Endodermal cell (in vitro differentiated cells): ENCODE measurements at regions not wholly inside any gene's neighbourhood (a gene's known extent, or its start where the extent isn't known, plus 50 kb on each side); places are given as distances from the start of the nearest gene placed in this dataset.

ENCODE experiments used
- DNase-seq: peaks from one replicate; pipeline ENCODE4 v3.0.0-alpha.2; 2017
- H3K27ac ChIP-seq: 2 replicates; pipeline ENCODE4 v1.5.1; 2013; ENCODE audit warnings: mild to moderate bottlenecking, low read depth, low read length, moderate library complexity
- H3K27me3 ChIP-seq: 2 replicates; pipeline ENCODE4 v1.6.1; 2013; ENCODE audit warnings: mild to moderate bottlenecking, low read length, moderate library complexity; ENCODE audit not compliant: insufficient read depth, control insufficient read depth, poor library complexity, severe bottlenecking
- H3K36me3 ChIP-seq: 2 replicates; pipeline ENCODE4 v1.7.0; 2013; ENCODE audit warnings: mild to moderate bottlenecking, low read length, moderate library complexity; ENCODE audit not compliant: control insufficient read depth, insufficient read depth
- H3K4me1 ChIP-seq: one replicate; pipeline ENCODE4 v1.7.0; 2013; ENCODE audit warnings: low read length; ENCODE audit not compliant: control insufficient read depth, insufficient read depth
- H3K4me3 ChIP-seq: 2 replicates; pipeline ENCODE4 v1.5.1; 2013; ENCODE audit warnings: mild to moderate bottlenecking, low read length, moderate library complexity
- H3K9ac ChIP-seq: 2 replicates; pipeline ENCODE4 v1.6.1; 2013; ENCODE audit warnings: mild to moderate bottlenecking, low read length, moderate library complexity; ENCODE audit not compliant: poor library complexity, severe bottlenecking; ENCODE audit errors: extremely low read depth
- H3K9me3 ChIP-seq: 2 replicates; pipeline ENCODE4 v1.6.1; 2013; ENCODE audit warnings: mild to moderate bottlenecking, low read length, moderate library complexity; ENCODE audit not compliant: control insufficient read depth
- H3K27ac Mint-ChIP-seq: 2 replicates; pipeline ENCODE4 v1.8.0; 2020; ENCODE audit warnings: mixed read lengths
- H3K27me3 Mint-ChIP-seq: 2 replicates; pipeline ENCODE4 v1.8.0; 2021; ENCODE audit warnings: mild to moderate bottlenecking, mixed read lengths; ENCODE audit not compliant: insufficient read depth
- H3K36me3 Mint-ChIP-seq: 2 replicates; pipeline ENCODE4 v1.8.0; 2020; ENCODE audit warnings: low read depth, mixed read lengths
- H3K4me1 Mint-ChIP-seq: 2 replicates; pipeline ENCODE4 v1.8.0; 2020; ENCODE audit warnings: mixed read lengths
- H3K4me3 Mint-ChIP-seq: 2 replicates; pipeline ENCODE4 v1.8.0; 2020; ENCODE audit warnings: mild to moderate bottlenecking, moderate library complexity, mixed read lengths
- H3K9me3 Mint-ChIP-seq: 2 replicates; pipeline ENCODE4 v1.8.0; 2020; ENCODE audit warnings: mild to moderate bottlenecking, mixed read lengths
- WGBS, 2 experiments: methylation state at CpG; one replicate each; pipeline versions ENCODE4 v1.1.5 to v1.1.7; 2013; ENCODE audit warnings: missing lambda C conversion rate in 2 of 2, mixed read lengths in 1 of 2; ENCODE audit not compliant: insufficient coverage in 1 of 2, insufficient read length in 1 of 2; 5-methylcytosine and 5-hydroxymethylcytosine counted together
- TF ChIP-seq, protein P1 (sequence below): fragments of 200-600 bp; sonication (generic); conservative IDR thresholded peaks from 2 replicates; pipeline ENCODE4 v1.5.0; 2021; ENCODE audit warnings: antibody characterized with exemption, mild to moderate bottlenecking

DNA sequence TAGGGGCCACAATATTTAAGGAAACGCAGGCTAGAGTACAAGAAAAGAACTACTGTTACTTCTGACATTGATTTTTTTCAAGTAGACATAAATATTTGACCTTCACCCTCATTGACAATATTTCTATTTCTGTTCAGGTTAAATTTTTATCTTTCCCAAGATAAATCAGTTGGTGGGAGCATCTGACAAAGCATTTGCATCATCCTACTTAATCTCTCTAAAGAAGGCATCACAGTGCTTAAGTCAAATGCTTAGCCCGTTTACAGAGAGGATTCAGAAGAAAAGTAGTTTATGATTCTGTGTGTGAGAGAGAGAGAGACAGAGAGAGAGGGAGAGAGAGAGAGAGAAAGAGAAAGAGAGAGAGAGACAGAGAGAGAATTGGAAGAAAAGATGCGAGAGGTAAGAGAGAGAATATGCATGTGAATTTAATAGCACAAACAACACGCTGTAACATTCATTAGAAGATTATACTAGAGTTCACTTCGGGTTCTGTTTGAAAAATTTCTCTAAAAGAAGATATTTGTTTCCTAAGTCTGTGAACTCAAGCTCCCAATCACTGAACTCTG is 1093.3 kb upstream of the CDH6 start:
- Mint-ChIP-seq H3K4me3 (no peak overlapping the region), H3K27ac (peak overlapping the region; percentile 85), H3K9me3 (no peaks in the 10 kb centered on the region), H3K27me3 (no peaks in the 10 kb centered on the region), H3K36me3 (no peaks in the 10 kb centered on the region), H3K4me1 (peaks cover 14% of the 10 kb centered on the region)
- peaks cover 5% of the 10 kb centered on the region for H3K4me1 ChIP-seq
- no peak overlapping the region for H3K4me3 ChIP-seq
- WGBS, 2 experiments, result 69 to 76% methylated on average over 3 of the region's 5 CpGs
- H3K9ac ChIP-seq, result no peak overlapping the region
- no peaks in the 10 kb centered on the region for H3K9me3 ChIP-seq
- H3K36me3 ChIP-seq, result no peaks in the 10 kb centered on the region
- DNase-seq, result no peak
- H3K27me3 ChIP-seq, result no peaks in the 10 kb centered on the region
- TF ChIP-seq, protein P1, sequence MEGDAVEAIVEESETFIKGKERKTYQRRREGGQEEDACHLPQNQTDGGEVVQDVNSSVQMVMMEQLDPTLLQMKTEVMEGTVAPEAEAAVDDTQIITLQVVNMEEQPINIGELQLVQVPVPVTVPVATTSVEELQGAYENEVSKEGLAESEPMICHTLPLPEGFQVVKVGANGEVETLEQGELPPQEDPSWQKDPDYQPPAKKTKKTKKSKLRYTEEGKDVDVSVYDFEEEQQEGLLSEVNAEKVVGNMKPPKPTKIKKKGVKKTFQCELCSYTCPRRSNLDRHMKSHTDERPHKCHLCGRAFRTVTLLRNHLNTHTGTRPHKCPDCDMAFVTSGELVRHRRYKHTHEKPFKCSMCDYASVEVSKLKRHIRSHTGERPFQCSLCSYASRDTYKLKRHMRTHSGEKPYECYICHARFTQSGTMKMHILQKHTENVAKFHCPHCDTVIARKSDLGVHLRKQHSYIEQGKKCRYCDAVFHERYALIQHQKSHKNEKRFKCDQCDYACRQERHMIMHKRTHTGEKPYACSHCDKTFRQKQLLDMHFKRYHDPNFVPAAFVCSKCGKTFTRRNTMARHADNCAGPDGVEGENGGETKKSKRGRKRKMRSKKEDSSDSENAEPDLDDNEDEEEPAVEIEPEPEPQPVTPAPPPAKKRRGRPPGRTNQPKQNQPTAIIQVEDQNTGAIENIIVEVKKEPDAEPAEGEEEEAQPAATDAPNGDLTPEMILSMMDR, result no peak
- H3K27ac ChIP-seq, result no peak overlapping the region

DNA sequence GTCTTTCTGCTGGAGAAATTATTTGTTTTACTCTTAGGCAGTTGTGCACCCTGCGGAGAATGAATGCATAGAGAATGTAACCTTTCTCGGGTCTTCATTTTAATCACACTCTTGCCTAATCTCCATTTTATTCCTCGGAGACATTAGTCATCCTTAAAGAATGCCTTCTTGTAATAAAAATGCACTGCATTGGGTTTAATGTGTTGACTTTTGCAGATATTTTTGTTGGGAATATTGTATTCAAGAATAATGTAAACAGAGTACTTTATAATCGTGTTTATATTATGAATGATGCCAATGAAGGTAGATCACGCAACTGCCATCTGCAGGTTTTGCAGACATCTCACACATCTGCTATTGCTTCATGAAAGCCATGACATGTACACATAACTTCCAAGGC is 1093.9 kb upstream of the CDH6 start:
- TF ChIP-seq, protein P1, result no peak
- DNase-seq, result no peak
- H3K4me1 Mint-ChIP-seq, result peaks cover 14% of the 10 kb centered on the region
- H3K4me3 ChIP-seq, result no peak overlapping the region
- 78% methylated on average over 5 of the region's 5 CpGs; no CpG with 5 or more reads in 1 of the 2 experiments for WGBS, 2 experiments
- no peak overlapping the region for H3K27ac ChIP-seq
- H3K9me3 ChIP-seq, result no peaks in the 10 kb centered on the region
- H3K27ac Mint-ChIP-seq, result no peak overlapping the region
- no peaks in the 10 kb centered on the region for H3K27me3 ChIP-seq
- no peak overlapping the region for H3K4me3 Mint-ChIP-seq
- H3K36me3 Mint-ChIP-seq, result no peaks in the 10 kb centered on the region
- no peak overlapping the region for H3K9ac ChIP-seq
- peaks cover 5% of the 10 kb centered on the region for H3K4me1 ChIP-seq
- H3K27me3 Mint-ChIP-seq, result no peaks in the 10 kb centered on the region
- no peaks in the 10 kb centered on the region for H3K9me3 Mint-ChIP-seq
- H3K36me3 ChIP-seq, result no peaks in the 10 kb centered on the region

DNA sequence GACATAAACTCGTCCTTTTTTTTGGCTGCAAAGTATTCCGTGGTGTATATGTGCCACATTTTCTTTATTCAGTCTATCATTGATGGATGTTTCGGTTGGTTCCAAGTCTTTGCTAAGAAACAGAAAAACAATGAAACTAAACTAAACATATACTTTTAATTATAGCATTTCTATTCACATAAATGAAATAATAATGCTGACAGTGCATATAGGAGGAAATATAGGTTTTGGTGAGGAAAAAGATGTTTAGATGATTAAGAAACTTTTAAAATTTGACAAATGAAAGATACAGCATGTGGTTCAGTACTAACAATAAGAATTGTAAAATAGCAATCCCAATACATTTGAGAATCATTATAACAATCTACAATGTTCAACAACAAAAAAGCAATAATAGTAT is 1094.5 kb upstream of the CDH6 start:
- no peak overlapping the region for H3K27ac ChIP-seq
- Mint-ChIP-seq H3K27me3 (no peaks in the 10 kb centered on the region), H3K27ac (no peak overlapping the region), H3K4me3 (no peak overlapping the region), H3K36me3 (no peaks in the 10 kb centered on the region), H3K9me3 (no peaks in the 10 kb centered on the region), H3K4me1 (peaks cover 17% of the 10 kb centered on the region)
- no peak overlapping the region for H3K9ac ChIP-seq
- 93 to 99% methylated on average over 2 to 3 of the region's 3 CpGs for WGBS, 2 experiments
- peaks cover 5% of the 10 kb centered on the region for H3K4me1 ChIP-seq
- H3K36me3 ChIP-seq, result no peaks in the 10 kb centered on the region
- no peaks in the 10 kb centered on the region for H3K27me3 ChIP-seq
- TF ChIP-seq, protein P1, result no peak
- DNase-seq, result no peak
- H3K9me3 ChIP-seq, result no peaks in the 10 kb centered on the region
- H3K4me3 ChIP-seq, result no peak overlapping the region
